HCT116 (cell line): ENCODE measurements at regions not wholly inside any gene's neighbourhood (a gene's known extent, or its start where the extent isn't known, plus 50 kb on each side); places are given as distances from the start of the nearest gene placed in this dataset.
"Not testable (repeated sequence)": the region's sequence is repeated elsewhere in the genome, so short reads cannot be mapped to it uniquely, and the experiment has no call there.

Experiments
- CTCF ChIP-seq, 3 experiments: fragments of 200-600 bp in 1 of 3; sonication (generic) in 1 of 3; IDR thresholded peaks in 2 of 3; conservative IDR thresholded peaks in 1 of 3; 2 replicates each; pipeline ENCODE4 v1.5.1; 2012 to 2017; ENCODE audit warnings: low read depth in 2 of 3, low read length in 2 of 3, antibody characterized with exemption in 1 of 3, borderline replicate concordance in 1 of 3, control low read depth in 1 of 3, mild to moderate bottlenecking in 1 of 3, mixed read lengths in 1 of 3, mixed run types in 1 of 3, moderate library complexity in 1 of 3; ENCODE audit not compliant: insufficient read depth in 1 of 3
- YY1 ChIP-seq: IDR thresholded peaks from 2 replicates; pipeline ENCODE4 v1.6.1; 2011; ENCODE audit warnings: low read length, low read depth, moderate library complexity, mild to moderate bottlenecking; ENCODE audit not compliant: insufficient replicate concordance; ENCODE audit errors: extremely low read depth
- TF ChIP-seq, protein P1 (sequence below): IDR thresholded peaks from 2 replicates; pipeline ENCODE4 v1.6.1; 2012; ENCODE audit warnings: low read depth

DNA sequence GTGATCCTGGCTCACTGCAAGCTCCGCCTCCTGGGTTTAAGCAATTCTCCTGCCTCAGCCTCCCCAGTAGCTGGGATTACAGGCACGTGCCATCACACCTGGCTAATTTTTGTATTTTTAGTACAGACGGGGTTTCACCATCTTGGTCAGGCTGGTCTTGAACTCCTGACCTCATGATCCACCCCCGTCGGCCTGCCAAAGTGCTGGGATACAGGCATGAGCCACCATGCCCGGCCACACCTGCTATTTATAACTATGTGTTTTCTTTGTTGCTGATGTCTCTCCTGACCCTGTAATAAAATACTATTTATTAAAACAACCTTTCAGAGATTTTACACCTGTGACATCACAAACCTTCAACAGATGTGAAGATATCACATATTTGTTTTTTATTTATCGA lies 736.5 kb upstream of the PCDH15 start:
- not testable (repeated sequence) for TF ChIP-seq YY1; CTCF (IDR thresholded peaks at IDR 0.05 in 2 of 3, conservative IDR thresholded peaks at IDR 0.05 in 1 of 3; ENCODE audit: borderline replicate concordance in 1 of 3, insufficient read depth in 1 of 3, low read depth in 2 of 3, low read length in 2 of 3)
- TF ChIP-seq, protein P1, sequence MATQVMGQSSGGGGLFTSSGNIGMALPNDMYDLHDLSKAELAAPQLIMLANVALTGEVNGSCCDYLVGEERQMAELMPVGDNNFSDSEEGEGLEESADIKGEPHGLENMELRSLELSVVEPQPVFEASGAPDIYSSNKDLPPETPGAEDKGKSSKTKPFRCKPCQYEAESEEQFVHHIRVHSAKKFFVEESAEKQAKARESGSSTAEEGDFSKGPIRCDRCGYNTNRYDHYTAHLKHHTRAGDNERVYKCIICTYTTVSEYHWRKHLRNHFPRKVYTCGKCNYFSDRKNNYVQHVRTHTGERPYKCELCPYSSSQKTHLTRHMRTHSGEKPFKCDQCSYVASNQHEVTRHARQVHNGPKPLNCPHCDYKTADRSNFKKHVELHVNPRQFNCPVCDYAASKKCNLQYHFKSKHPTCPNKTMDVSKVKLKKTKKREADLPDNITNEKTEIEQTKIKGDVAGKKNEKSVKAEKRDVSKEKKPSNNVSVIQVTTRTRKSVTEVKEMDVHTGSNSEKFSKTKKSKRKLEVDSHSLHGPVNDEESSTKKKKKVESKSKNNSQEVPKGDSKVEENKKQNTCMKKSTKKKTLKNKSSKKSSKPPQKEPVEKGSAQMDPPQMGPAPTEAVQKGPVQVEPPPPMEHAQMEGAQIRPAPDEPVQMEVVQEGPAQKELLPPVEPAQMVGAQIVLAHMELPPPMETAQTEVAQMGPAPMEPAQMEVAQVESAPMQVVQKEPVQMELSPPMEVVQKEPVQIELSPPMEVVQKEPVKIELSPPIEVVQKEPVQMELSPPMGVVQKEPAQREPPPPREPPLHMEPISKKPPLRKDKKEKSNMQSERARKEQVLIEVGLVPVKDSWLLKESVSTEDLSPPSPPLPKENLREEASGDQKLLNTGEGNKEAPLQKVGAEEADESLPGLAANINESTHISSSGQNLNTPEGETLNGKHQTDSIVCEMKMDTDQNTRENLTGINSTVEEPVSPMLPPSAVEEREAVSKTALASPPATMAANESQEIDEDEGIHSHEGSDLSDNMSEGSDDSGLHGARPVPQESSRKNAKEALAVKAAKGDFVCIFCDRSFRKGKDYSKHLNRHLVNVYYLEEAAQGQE: not testable (repeated sequence)
